ENCODE measurements at regions not wholly inside any gene's neighbourhood (a gene's known extent, or its start where the extent isn't known, plus 50 kb on each side); places are given as distances from the start of the nearest gene placed in this dataset.

DNA sequence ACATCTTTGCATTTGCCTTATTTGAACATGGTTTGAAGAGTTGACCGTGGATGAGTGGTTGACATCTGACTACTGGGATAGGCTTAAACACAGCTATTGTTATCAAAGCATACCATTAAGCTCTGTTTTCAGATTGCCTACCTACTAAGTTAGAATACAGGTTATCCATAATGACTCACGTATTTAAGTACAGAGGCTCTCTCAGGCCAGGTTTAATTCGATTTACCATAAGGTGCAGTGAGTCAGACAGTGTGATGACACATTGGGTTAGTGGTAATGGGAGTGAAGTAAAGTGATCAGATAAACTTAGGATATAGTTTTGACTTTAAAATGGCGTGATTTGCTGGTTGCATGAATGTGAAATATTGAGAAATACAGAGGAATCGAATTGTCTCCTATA lies 732.0 kb upstream of the CTNND2 start (continued):
- TF ChIP-seq, protein P1, sequence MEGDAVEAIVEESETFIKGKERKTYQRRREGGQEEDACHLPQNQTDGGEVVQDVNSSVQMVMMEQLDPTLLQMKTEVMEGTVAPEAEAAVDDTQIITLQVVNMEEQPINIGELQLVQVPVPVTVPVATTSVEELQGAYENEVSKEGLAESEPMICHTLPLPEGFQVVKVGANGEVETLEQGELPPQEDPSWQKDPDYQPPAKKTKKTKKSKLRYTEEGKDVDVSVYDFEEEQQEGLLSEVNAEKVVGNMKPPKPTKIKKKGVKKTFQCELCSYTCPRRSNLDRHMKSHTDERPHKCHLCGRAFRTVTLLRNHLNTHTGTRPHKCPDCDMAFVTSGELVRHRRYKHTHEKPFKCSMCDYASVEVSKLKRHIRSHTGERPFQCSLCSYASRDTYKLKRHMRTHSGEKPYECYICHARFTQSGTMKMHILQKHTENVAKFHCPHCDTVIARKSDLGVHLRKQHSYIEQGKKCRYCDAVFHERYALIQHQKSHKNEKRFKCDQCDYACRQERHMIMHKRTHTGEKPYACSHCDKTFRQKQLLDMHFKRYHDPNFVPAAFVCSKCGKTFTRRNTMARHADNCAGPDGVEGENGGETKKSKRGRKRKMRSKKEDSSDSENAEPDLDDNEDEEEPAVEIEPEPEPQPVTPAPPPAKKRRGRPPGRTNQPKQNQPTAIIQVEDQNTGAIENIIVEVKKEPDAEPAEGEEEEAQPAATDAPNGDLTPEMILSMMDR (conservative IDR thresholded peaks at IDR 0.05; ENCODE audit: low read depth in 2 of 2): no peak
- TF ChIP-seq CREB1 (CRISPR knock-in tag; IDR thresholded peaks at IDR 0.05; ENCODE audit: low read depth): no peak

DNA sequence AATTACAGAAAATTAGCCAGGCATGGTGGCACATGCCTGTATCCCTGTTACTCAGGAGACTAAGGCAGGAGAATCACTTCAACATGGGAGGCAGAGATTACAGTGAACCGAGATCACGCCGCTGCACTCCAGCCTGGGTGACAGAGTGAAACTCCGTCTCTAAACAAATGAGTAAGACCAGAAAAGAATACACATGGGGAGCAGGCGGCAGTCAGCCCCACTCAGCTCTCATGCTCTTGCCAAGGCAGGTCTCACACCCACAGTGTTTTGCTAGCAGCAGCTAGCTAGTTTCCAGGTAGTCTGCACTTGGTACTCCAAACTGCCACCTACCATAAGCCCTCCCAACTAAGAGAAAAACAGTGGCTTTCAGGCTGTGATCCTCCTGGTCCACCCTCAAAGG lies 722.3 kb upstream of the CTNND2 start:
- no peak overlapping the region for H3K27ac Mint-ChIP-seq
- ATAC-seq (no peak), DNase-seq (ENCODE audit: low spot score) (no peak)
- peak overlapping the region; percentile 66 for H3K4me3 Mint-ChIP-seq
- H3K4me1 Mint-ChIP-seq: peaks cover 65% of the 10 kb centered on the region
- H3K9me3 Mint-ChIP-seq: peaks cover 3% of the 10 kb centered on the region; the same call in 2 of the 3 replicates
- H3K4me2 ChIP-seq: peak overlapping the region; percentile 82
- H3K36me3 ChIP-seq (ENCODE audit: insufficient read depth): no peaks in the 10 kb centered on the region; the same call in 1 of the 2 replicates
- no peaks in the 10 kb centered on the region for H3K27me3 ChIP-seq (ENCODE audit: insufficient read depth)
- H3K27ac ChIP-seq (ENCODE audit: low read depth): 0 out of 2 replicates have a peak overlapping the region, but pooled peaks have one; percentile 89
- H4K20me1 ChIP-seq (replicated peaks; ENCODE audit: insufficient read depth): no peaks in the 10 kb centered on the region
- peak overlapping the region; percentile 66 for H3K4me3 ChIP-seq
- H3K27me3 Mint-ChIP-seq (ENCODE audit: insufficient read depth, low read depth, poor library complexity): peaks cover 10% of the 10 kb centered on the region
- peaks cover 68% of the 10 kb centered on the region for H3K79me2 ChIP-seq (replicated peaks; ENCODE audit: insufficient read depth)
- H3K4me1 ChIP-seq (ENCODE audit: insufficient read depth): peaks cover 23% of the 10 kb centered on the region
- no peaks in the 10 kb centered on the region for H3K9me2 ChIP-seq (ENCODE audit: insufficient read depth)
- no peak for TF ChIP-seq EZH2 (IDR thresholded peaks at IDR 0.05; ENCODE audit: low read depth, unreplicated experiment)
- H3F3A ChIP-seq (replicated peaks; ENCODE audit: low read depth): peaks cover 14% of the 10 kb centered on the region
- peaks cover 49% of the 10 kb centered on the region for H3K36me3 Mint-ChIP-seq (ENCODE audit: low read depth)
- H2AFZ ChIP-seq: no peak overlapping the region

DNA sequence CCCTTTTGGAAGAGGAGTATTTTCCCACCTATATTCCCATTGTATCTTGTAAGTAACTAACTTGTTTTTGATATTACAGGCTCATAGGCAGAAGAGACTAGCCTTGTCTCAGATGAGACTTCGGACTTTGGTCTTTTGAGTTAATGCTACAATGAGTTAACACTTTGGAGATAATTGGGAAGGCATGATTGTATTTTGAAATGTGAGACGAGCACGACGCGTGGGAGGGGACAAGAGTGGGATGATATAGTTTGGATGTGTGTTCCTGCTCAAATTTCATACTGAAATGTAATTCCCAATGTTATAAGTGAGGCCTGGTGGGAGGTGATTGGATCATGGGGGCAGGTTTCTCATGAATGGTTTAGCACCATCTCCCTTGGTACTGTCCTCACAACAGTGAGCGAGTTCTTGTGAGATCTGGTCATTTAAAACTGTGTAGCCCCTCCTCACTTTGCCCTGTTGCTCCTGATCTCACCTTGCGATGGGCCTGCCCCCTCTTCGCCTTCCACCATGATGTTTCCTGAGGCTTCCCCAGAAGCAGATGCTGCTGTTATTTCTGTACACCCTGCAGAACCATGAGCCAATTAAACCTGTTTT lies 721.5 kb upstream of the CTNND2 start:
- Histone ChIP-seq H3K4me2 (peak overlapping the region; percentile 82), H3K4me1 (ENCODE audit: insufficient read depth) (peaks cover 25% of the 10 kb centered on the region), H3K9me2 (ENCODE audit: insufficient read depth) (no peaks in the 10 kb centered on the region), H3K27ac (ENCODE audit: low read depth) (peak overlapping the region; percentile 89), H3K27me3 (ENCODE audit: insufficient read depth) (no peaks in the 10 kb centered on the region), H3K36me3 (ENCODE audit: insufficient read depth) (no peaks in the 10 kb centered on the region; the same call in 1 of the 2 replicates), H2AFZ (no peak overlapping the region), H3F3A (replicated peaks; ENCODE audit: low read depth) (peaks cover 14% of the 10 kb centered on the region), H3K79me2 (replicated peaks; ENCODE audit: insufficient read depth) (peaks cover 60% of the 10 kb centered on the region), H3K4me3 (peak overlapping the region; percentile 66), H4K20me1 (replicated peaks; ENCODE audit: insufficient read depth) (no peaks in the 10 kb centered on the region)
- Mint-ChIP-seq H3K9me3 (peaks cover 9% of the 10 kb centered on the region; the same call in 2 of the 3 replicates), H3K36me3 (ENCODE audit: low read depth) (peaks cover 57% of the 10 kb centered on the region), H3K27ac (peak overlapping the region; percentile 82), H3K27me3 (ENCODE audit: insufficient read depth, low read depth, poor library complexity) (peaks cover 10% of the 10 kb centered on the region), H3K4me3 (peak overlapping the region; percentile 66), H3K4me1 (peaks cover 73% of the 10 kb centered on the region)
- ATAC-seq (peak; percentile 8; the same call in 2 of the 3 replicates), DNase-seq (ENCODE audit: low spot score) (peak; percentile 23)
- TF ChIP-seq CREB1 (CRISPR knock-in tag; IDR thresholded peaks at IDR 0.05; ENCODE audit: low read depth) (no peak), POLR2AphosphoS5 (IDR thresholded peaks at IDR 0.05; ENCODE audit: low read depth) (peak; percentile 42; the same call in 1 of the 2 replicates)
- TF ChIP-seq, protein P1 (conservative IDR thresholded peaks at IDR 0.05; ENCODE audit: low read depth in 2 of 2): no peak

All from GM23338 (cell line).